Dendritic cell treated with granulocyte-macrophage colony-stimulating factor and Interleukin-4, amounts not matched to agents 40 ng/mL and 50 ng/mL, for 4 days (primary cell): ENCODE measurements at regions not wholly inside any gene's neighbourhood (a gene's known extent, or its start where the extent isn't known, plus 50 kb on each side); places are given as distances from the start of the nearest gene placed in this dataset.

Experiments
- H3K27ac Mint-ChIP-seq: one replicate; pipeline ENCODE4 v1.8.0; 2022; ENCODE audit warnings: mild to moderate bottlenecking, mixed read lengths
- H3K27me3 Mint-ChIP-seq: one replicate; pipeline ENCODE4 v1.8.0; 2022; ENCODE audit warnings: mild to moderate bottlenecking, mixed read lengths
- H3K36me3 Mint-ChIP-seq: one replicate; pipeline ENCODE4 v1.8.0; 2022; ENCODE audit warnings: low read depth, mixed read lengths
- H3K4me1 Mint-ChIP-seq: one replicate; pipeline ENCODE4 v1.8.0; 2022; ENCODE audit warnings: low read depth, mixed read lengths
- H3K4me3 Mint-ChIP-seq: one replicate; pipeline ENCODE4 v1.8.0; 2022; ENCODE audit warnings: mild to moderate bottlenecking, moderate library complexity, mixed read lengths
- H3K9me3 Mint-ChIP-seq: one replicate; pipeline ENCODE4 v1.8.0; 2022; ENCODE audit warnings: mixed read lengths
- intact Hi-C: fragments of 100-400 bp; cut with micrococcal nuclease; formaldehyde crosslinking; loops from one replicate; pipeline ENCODE4 v1.15.0; 2022

DNA sequence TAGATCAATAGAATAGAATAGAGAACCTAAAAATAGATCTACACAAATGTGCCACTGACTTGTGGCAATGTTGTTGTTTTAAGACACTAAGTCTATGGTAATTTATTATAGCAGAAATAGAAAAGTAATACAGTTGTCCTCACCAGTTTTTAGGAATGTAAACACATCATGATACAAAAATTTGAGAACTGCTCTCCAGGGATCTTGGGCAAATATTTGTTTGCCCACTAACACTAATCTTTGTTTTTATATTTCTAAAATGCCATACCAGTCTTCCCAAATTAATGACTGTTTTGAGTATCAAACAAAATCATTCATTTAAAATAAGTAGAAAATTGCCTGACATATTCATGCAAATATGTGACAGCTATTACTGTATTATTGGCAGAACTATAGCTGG, 297.6 kb downstream of the BRINP1 start:
- Mint-ChIP-seq H3K4me3 (no peak overlapping the region), H3K27me3 (no peaks in the 10 kb centered on the region), H3K36me3 (no peaks in the 10 kb centered on the region), H3K27ac (no peak overlapping the region), H3K9me3 (peaks cover 11% of the 10 kb centered on the region), H3K4me1 (no peaks in the 10 kb centered on the region)
- intact Hi-C loops, result no loop called here

DNA sequence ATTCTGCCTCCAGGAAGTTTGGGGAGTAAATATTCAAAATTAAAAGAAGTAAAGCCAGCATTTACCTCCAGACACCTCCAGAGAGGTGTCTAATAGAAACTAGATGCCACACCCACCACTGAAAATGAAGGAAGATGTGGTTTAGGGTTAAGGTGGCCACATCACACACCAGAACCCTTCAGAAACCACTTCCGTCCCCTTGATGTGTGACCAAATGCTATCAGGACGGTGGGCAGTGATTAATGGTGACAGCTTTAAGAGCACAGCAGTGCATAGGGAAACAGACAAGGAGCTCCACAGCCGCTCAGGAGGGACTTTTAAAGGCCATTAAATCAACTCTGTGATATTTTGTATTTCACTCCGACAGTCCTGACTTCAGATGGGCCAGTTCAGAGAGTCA, 295.2 kb downstream of the BRINP1 start:
- no peak overlapping the region for H3K27ac Mint-ChIP-seq
- intact Hi-C loops, result no loop called here
- no peaks in the 10 kb centered on the region for H3K36me3 Mint-ChIP-seq
- no peak overlapping the region for H3K4me3 Mint-ChIP-seq
- H3K9me3 Mint-ChIP-seq, result no peaks in the 10 kb centered on the region
- no peaks in the 10 kb centered on the region for H3K4me1 Mint-ChIP-seq
- no peaks in the 10 kb centered on the region for H3K27me3 Mint-ChIP-seq

DNA sequence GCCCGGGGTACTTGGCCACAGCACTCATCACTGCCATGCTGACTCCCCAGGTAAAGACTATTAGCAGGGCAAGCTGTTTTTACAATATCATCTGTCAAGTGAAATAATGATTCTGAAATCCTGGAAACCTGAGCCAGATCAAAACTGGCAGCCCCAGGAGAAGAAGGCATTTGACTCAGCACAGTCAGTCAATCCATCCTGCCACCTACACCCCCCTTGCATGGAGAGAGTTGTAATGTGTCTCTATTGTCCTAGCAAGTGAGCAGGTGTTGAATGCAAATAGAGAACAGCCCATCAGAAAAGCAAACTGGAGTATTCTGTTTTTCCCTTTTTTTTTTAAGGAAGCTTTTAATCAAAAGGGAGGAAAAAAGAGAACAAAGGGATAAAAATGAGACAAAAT, 291.2 kb downstream of the BRINP1 start:
- Mint-ChIP-seq H3K4me3 (no peak overlapping the region), H3K4me1 (no peaks in the 10 kb centered on the region), H3K36me3 (no peaks in the 10 kb centered on the region), H3K27ac (no peak overlapping the region), H3K27me3 (no peaks in the 10 kb centered on the region), H3K9me3 (no peaks in the 10 kb centered on the region)
- intact Hi-C loops, result no loop called here

DNA sequence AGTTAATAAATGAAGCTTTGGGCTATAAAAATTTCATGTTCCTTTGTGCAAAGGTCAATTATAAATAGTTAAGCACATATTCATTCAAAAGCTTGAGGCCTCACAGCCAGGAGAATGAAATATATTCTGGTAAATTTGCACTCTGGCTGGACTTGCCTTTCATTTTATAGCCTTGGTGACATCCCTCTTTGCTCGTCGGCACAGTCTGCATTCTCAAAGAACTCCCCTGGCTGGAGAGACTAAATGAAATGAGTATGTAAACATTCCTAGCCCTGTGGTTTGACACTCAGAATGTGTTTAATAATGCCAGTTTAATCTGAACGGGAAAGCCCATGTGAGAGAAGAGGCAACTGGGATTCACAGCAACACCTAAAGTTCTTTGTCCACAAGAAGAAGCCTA, 285.6 kb downstream of the BRINP1 start:
- no peak overlapping the region for H3K27ac Mint-ChIP-seq
- no peaks in the 10 kb centered on the region for H3K36me3 Mint-ChIP-seq
- peaks cover 9% of the 10 kb centered on the region for H3K9me3 Mint-ChIP-seq
- intact Hi-C loops, result no loop called here
- H3K4me3 Mint-ChIP-seq, result no peak overlapping the region
- H3K27me3 Mint-ChIP-seq, result no peaks in the 10 kb centered on the region
- H3K4me1 Mint-ChIP-seq, result no peaks in the 10 kb centered on the region

DNA sequence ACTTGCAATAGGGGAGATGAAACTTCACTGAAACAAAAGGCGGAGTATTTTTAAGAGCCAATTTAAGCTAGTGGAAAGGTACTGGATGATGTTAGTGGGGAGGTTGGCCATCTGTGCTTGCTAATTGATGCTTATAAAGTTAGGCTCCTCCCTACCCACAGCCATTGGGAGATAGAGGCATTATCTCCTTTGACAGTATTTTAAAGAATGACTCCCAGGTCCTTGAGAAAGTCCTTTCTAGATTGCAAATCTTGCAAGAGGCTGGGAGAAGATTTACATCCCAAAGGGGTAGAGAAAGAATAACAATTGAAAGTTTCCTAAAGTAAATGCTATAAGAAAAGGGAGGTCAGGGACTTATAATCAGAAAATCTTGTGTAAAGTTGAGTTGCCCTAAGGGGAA, 282.6 kb downstream of the BRINP1 start:
- Mint-ChIP-seq H3K36me3 (no peaks in the 10 kb centered on the region), H3K4me3 (no peak overlapping the region), H3K4me1 (no peaks in the 10 kb centered on the region), H3K27ac (no peak overlapping the region), H3K9me3 (peaks cover 9% of the 10 kb centered on the region), H3K27me3 (no peaks in the 10 kb centered on the region)
- intact Hi-C loops, result no loop called here

DNA sequence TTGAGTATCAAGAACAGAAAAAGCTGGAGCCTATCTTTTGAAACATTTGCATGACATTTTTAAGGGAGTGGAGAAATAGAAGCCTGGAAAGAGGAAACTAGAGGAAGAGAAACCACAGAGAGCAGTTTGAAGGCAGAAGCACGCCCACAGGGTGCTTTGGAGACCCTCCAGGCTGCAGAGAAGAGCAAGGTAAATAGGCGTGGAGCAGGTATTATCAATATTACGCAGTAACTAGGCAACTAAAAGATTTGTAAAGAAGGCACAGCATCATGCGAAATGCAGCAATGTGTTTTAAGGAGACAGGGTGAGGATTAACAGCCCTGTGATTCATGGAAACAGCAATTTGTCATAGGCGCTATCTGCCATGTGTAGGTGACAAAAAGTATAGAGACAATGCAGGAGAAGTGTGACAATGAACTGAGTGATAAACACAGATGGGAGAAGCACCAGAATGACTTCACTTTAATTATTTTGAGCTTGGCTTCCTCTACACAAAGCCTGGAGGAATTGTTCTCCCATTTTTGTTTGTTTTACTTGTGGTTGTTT, 281.2 kb downstream of the BRINP1 start:
- no peak overlapping the region for H3K4me3 Mint-ChIP-seq
- no peaks in the 10 kb centered on the region for H3K36me3 Mint-ChIP-seq
- H3K4me1 Mint-ChIP-seq, result no peaks in the 10 kb centered on the region
- intact Hi-C loops, result no loop called here
- no peak overlapping the region for H3K27ac Mint-ChIP-seq
- peaks cover 9% of the 10 kb centered on the region for H3K9me3 Mint-ChIP-seq
- H3K27me3 Mint-ChIP-seq, result no peaks in the 10 kb centered on the region

DNA sequence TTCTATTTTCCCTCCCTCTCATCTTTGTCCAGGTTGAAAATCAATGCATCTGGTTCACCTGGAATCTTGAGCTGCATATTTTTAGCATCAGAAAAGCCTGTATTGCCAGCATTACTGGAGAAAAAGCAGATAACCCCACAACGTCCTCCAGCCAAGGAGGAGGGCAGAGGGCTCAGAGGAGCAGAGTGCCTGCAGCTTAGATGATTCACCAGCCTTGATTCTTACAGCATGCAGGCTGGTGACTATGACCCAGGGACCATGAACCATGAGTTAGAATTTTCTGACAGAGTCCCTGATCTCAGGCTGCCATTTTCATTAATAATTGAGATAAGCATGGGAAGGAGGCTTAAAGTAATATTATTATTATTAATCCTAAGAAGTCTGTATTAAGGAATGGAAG, 278.2 kb downstream of the BRINP1 start:
- H3K4me3 Mint-ChIP-seq, result no peak overlapping the region
- no peak overlapping the region for H3K27ac Mint-ChIP-seq
- H3K9me3 Mint-ChIP-seq, result no peaks in the 10 kb centered on the region
- no peaks in the 10 kb centered on the region for H3K27me3 Mint-ChIP-seq
- intact Hi-C loops, result no loop called here
- no peaks in the 10 kb centered on the region for H3K4me1 Mint-ChIP-seq
- no peaks in the 10 kb centered on the region for H3K36me3 Mint-ChIP-seq

DNA sequence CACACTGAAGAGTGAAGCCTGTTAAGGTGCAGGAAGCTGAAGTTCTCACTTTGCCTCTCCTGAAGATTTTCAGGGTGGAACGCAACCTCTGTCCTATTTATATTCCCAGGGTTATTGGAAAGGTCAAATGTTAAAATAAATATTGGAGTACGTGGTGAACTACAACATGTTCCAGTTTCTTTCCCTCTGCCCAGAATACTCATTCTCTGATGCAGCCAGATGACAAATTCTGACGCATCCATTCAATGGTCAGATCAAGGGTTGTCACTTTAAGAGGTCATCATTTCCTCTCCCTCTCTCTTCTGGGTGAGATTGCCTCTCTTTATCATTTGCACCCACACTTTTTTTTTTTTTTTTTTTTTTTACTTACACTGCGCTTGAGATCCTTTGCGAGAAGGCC, 277.1 kb downstream of the BRINP1 start:
- Mint-ChIP-seq H3K27me3 (no peaks in the 10 kb centered on the region), H3K36me3 (no peaks in the 10 kb centered on the region), H3K27ac (no peak overlapping the region), H3K4me3 (no peak overlapping the region), H3K9me3 (no peaks in the 10 kb centered on the region), H3K4me1 (no peaks in the 10 kb centered on the region)
- intact Hi-C loops, result no loop called here

DNA sequence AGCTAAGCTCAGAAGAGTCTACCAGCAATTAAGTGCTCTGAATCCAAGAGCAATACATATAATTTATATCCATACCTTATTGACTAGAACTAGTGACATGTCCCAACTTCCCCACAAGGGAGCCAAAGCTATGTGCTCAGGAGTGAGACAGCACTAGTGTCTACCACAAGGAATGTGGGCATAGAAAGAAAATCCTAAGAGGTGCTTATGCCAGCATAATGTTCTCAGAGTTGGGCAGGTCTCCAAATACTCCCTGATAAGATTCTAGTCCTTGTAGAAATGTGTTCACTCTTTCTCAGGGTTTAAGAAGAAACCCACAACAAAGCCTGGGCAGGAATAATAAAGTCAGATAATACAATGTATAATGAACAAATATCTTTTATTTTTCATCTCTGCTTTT, 275.1 kb downstream of the BRINP1 start:
- no peaks in the 10 kb centered on the region for H3K36me3 Mint-ChIP-seq
- no peak overlapping the region for H3K27ac Mint-ChIP-seq
- H3K9me3 Mint-ChIP-seq, result no peaks in the 10 kb centered on the region
- no peaks in the 10 kb centered on the region for H3K4me1 Mint-ChIP-seq
- no peak overlapping the region for H3K4me3 Mint-ChIP-seq
- no peaks in the 10 kb centered on the region for H3K27me3 Mint-ChIP-seq
- intact Hi-C loops, result no loop called here

DNA sequence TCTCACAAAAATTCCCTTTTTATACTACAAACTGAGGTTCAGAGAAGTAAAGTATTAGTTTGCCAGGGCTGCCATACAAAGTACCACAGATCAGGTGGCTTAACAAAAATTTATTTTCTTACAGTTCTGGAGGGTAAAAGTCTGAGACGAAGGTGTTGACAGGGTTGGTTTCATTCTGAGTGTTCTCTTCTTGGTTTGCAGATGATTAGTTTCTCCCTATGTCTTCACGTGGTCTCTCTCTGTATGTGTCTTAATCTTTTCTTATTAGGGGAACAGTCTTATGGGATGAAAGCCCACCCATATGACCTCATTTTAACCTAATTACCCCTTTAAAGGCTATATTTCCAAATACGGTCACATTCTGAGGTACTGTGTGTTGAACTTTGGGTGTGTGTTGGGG, 274.2 kb downstream of the BRINP1 start:
- Mint-ChIP-seq H3K36me3 (no peaks in the 10 kb centered on the region), H3K4me1 (no peaks in the 10 kb centered on the region), H3K27ac (no peak overlapping the region), H3K4me3 (no peak overlapping the region), H3K9me3 (no peaks in the 10 kb centered on the region), H3K27me3 (no peaks in the 10 kb centered on the region)
- intact Hi-C loops, result no loop called here

DNA sequence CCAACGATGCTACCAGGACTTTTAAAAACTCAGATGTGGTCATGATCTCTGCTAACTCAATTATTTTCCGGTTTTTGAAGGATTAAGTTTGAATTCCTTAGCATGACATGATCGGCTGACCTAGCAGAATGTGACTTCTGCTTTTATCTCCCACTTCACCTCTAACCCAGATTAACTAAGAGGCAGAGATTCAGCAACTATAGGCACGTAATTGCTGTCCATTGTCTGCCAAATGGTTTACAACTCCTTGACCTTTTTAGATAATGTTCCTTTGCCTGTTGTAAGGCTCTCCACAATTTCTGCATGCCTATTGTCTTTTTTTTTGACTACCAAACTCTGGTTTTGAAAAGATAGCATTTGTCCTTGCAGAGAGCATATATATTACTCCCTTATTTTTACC, 268.2 kb downstream of the BRINP1 start:
- no peaks in the 10 kb centered on the region for H3K4me1 Mint-ChIP-seq
- H3K9me3 Mint-ChIP-seq, result no peaks in the 10 kb centered on the region
- no peak overlapping the region for H3K27ac Mint-ChIP-seq

DNA sequence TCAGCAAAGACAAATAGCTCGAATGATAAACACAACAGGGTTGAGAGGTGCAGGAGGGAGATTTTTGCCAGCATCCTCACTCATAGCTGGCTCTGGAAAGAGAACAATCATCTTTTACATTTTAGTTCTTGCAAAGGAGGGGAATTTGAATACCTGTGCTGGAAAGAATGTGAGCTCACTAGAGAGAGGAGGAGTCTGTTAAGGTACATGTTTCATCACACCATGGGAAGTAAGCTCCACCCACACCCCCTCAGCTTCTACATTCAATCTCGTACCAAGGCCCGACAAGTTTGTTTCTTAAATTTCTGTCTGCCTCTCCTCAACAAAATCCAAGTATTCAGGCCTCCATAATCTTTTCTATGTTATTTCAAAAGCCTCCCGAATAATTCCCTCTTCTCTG, 254.6 kb downstream of the BRINP1 start:
- intact Hi-C loops, result no loop called here
- peaks cover 9% of the 10 kb centered on the region for H3K9me3 Mint-ChIP-seq
- H3K36me3 Mint-ChIP-seq, result no peaks in the 10 kb centered on the region
- no peak overlapping the region for H3K27ac Mint-ChIP-seq
- no peaks in the 10 kb centered on the region for H3K27me3 Mint-ChIP-seq
- no peak overlapping the region for H3K4me3 Mint-ChIP-seq
- H3K4me1 Mint-ChIP-seq, result no peaks in the 10 kb centered on the region

More for the DNA sequence above, 268.2 kb downstream of the BRINP1 start:
- Mint-ChIP-seq H3K36me3 (no peaks in the 10 kb centered on the region), H3K4me3 (no peak overlapping the region), H3K27me3 (no peaks in the 10 kb centered on the region)
- intact Hi-C loops, result no loop called here
